HG03159 (cell line): ENCODE measurements at regions not wholly inside any gene's neighbourhood (a gene's known extent, or its start where the extent isn't known, plus 50 kb on each side); places are given as distances from the start of the nearest gene placed in this dataset.

Experiments
- ATAC-seq: cut with Tn5 transposase; IDR thresholded peaks from one replicate; pipeline ENCODE4 v1.9.1; 2021; ENCODE audit warnings: mild to moderate bottlenecking, moderate library complexity; ENCODE audit not compliant: unreplicated experiment

DNA sequence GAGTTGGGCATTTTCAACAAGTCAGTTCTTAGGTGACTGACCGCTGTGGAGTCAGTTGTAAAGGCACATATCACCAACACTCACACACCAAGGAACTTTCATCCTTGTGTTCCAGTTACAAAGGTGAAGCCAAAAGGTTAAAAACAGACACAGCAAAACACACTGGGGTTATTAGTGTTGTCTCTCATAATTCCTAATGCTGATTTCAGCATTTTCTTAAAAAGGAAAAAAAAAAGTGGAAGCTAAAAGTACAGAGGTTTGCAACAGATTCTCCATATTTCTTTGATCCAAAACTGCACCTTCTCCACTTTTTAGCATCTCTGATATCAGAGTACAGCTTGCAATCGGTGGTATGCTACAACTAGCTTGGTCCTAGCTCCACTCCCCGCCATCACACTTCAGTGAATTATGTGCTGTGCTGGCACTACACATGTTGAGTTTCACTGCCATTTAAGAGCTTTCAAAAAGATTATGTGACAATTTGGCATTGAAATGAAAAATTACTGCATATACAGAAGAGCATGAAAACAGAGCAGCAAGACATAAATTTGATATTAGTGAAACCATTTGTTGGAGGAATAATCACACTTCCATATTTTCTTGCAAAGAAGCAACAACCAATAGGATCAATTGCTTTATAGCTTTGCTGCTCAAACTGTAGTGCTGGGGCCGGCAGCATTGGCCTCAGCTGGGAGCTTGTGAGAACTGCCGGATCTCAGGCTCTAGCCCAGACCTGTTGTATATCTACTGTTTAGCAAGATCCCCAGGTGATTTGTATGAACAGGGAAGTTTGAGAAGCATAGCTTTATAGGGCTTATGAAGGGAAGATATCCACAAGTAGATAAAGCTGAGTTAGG, 62.3 kb upstream of the DAPL1 start:
- ATAC-seq: no peak

DNA sequence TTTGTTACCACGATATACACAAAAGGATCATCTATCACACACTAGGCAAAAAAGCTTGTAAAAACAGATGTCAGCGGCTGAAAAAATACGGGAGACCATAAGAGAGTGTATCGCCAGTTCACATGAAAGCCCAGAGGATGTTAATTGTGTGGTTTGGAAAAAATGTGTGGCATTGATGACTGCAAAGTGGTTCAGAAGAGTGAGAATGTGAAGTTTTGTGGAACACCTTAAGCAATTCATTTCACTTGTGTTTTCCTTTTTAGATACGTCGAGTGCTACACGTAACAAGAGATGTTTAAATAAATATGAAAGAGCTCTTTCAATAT, 61.7 kb upstream of the DAPL1 start:
- ATAC-seq: no peak

DNA sequence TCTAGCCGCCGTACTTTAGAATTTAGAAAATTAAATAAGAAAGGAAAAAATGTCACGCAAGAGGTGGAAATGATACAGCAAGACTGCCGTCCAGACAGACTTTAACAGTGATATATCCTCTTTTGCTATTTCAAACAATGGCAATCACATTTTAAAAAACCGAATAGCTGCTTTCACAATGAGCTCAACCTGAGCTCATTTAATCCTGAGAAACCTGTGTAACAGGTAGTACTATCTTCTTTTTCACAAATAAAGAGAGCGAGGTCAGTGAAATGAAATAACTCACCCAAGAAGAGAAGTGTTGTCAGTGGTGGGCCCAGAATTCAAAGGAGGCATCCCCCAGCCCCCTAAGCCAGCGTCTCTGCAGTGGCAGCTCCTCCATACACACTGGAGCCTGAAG, 60.7 kb upstream of the DAPL1 start:
- no peak for ATAC-seq

DNA sequence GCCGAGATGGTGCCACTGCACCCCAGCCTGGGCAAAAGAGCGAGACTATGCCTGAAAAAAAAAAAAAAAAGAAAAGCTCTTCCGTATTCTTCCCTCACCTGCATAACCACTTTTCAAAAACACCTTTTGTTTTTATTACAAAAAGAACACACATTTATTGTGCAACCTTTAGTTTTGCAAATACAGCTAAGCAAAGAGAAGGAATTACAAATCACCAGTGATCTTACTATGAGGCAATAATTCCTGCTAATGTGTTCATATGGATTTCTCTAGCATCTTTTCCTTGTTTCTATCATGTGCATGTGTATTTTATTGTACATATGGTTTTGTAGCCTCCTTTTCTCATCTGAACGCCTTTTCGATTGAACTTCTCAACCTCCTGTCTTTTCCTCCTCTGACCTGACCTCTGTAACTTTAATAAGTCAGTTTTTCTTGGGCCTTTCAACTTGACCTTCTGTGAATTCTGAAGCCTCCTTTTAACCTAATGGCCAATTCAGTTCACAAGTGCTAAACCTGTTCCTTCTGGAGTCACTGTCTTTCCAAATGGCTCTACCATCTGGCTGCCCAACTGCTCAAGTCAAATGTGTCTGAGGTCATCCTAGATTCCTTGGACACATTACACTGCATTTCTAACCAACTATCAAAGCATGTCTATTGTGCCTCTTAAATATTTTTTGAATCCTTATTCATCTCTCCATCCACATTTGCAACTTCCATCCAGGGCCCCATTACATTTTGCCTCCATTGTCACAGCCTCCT, 59.1 kb upstream of the DAPL1 start:
- ATAC-seq: no peak

DNA sequence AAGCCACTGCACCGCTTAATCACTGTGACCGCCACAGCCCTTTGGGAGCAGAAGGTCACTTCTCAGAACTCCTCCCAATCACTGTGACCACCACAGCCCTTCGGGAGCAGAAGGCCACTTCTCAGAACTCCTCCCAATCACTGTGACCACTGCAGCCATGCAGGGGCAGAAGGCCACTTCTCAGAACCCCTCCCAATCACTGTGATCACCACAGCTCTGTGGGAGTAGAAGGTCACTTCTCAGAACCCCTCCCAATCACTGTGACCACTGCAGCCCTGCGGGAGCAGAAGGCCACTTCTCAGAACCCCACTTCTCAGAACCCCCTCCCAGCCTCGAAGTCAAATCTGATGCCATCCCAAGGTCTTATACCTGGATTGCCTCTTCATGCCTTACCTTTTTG, 56.8 kb upstream of the DAPL1 start:
- no peak for ATAC-seq

DNA sequence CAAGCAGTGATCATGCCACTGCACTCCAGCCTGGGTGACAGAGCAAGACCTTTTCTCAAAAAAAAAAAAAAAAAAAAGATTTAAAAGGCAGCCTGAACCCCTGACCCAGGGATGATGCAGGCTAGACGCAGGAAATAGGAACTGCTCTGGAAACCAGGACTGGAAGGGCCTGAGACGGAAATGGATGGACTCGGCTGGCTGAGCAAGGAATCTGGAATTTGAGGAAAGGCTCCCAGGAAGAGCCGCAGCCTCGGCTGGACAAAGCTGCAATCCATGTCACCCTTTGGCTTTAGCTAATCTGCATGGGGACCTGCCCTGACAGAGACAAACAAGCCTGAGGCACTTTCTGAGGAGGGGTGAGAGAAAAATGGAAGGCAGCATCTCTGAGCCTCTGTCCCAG, 55.0 kb upstream of the DAPL1 start:
- ATAC-seq: no peak

DNA sequence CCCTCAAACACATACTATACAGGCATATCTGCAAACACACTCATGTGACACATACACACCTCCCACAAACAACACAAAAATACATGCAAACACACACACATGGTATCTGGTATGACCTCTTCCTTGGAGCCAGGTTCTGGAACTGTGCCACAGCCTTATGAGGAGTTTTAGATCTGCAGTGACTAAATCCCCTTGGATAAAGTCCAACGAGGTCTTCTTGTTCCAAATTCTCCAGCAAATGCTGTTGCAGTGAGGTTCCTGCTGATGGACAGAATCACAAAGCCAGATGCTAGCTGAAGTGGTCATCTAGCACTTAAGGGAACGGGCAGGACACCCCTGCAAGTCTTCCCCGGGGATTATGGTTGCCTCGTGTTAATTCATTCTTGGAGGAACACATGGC, 54.5 kb upstream of the DAPL1 start:
- ATAC-seq: no peak

DNA sequence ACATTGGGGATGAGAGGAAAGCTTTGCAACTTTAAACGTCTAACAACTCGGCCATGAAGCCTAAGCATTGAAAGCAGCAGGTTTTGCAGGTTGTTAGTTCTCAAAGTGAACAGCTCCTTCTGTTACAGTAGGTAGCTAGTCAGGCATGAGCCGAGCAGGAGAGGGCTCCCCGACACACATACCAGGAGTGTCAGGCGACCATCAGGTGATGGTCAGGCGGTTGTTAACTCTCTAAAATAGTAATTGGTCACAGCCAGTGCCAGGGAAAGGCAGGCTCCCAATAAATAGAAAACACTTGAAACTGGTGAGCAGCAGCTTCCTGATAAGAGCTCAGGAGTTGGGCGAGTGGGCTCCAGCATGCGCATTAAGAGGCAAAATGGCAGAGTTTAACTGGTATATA, 53.5 kb upstream of the DAPL1 start:
- no peak for ATAC-seq

DNA sequence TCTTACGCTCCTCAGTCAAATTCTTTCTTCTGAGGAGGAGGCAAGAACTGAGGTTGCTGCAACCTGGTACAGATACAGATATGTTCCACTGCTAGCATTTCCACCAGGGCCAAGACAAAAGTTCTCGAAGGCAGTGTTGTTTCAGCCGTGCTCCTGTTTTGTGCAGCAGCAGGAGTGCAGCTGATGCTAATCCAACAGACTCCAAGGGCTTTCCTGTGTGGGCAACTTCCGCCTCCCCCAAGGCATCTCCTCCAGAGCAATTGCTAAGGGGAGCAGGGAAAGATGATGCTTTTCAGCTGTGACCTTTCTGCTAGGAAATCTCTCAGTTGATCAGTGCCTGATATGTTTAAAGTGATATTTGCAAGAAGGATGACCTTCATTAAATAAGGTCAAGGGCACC, 52.6 kb upstream of the DAPL1 start:
- no peak for ATAC-seq

DNA sequence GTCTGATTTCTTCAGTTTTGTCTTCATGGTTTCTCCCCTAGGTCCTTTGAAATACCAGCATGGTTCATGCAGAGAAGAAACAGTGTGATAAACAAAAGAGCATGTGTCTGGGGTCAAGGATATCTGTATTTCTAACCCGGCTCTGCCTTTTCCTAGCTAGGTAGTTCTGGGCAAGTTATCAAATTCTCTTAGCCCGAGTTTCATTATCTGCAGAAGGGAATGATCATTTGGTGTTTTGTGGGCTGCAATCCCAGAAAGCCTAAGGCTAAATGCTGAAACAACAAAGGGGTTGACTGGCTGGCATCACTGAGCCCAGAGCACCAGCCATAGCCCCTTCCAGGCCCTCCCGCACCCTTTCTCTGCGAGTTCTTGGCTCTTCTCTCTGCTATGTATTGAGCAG, 51.7 kb upstream of the DAPL1 start:
- no peak for ATAC-seq

DNA sequence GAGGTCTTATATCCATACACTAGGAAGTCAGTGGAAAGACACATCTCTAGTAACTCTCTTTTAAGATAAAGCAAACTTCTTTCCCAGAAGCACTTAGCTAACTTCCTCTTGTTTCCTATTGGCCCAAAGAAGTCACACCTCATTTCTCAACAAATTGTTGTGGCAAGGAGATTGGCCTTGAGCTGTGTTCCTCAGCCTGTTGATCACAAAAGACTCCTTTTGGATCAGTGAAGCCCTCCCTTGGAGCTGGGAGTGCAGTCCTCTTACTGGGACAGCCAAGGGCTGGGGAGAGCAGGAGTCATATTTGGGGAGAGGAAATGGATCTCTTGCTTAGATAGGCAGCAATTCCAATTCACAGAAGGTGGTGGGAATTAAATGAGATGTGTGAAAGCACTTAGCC, 51.2 kb upstream of the DAPL1 start:
- no peak for ATAC-seq

DNA sequence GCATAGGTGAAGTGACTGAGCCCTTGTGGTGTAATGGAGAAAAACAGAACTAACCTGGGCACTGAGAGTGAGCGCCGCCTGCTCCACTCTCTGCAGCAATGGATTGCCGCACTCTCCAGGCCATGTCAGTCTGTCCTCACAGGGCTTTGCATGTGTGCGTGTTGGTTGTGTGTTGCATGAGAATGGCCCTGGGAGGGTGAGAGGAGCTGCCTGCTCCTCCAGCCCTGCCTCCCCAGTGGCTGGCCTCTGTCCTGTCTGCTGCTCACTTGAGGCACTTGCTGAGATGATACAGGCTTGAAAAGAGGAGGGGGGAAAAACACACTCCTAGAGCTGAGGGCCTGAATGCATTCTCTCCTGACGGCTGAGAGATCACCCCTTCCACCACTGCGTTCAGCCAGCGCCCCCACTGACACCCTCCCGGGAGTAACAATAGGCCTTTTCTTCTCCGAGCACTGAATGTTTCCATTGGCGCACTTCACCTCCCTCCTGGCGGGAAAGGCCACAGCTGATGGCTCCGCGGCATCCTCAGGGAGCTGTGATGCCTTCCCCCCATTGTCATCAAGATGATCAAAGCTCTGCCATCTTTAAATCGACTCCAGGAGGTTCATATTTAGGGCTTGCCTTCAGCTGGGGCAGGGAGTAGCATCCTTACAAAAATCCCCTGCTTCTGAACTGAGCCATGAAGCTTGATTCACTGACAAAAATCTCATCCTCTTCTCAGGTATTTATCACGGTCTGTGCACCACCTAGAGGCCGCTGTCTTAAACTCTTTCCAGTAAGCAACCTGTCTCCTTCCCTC, 49.9 kb upstream of the DAPL1 start:
- ATAC-seq: peak; percentile 48
